Myocyte (in vitro differentiated cells): ENCODE measurements at regions not wholly inside any gene's neighbourhood (a gene's known extent, or its start where the extent isn't known, plus 50 kb on each side); places are given as distances from the start of the nearest gene placed in this dataset.
"Not testable (repeated sequence)": the region's sequence is repeated elsewhere in the genome, so short reads cannot be mapped to it uniquely, and the experiment has no call there.

Experiments
- DNase-seq: peaks from one replicate; pipeline ENCODE4 v3.0.0-alpha.2; 2012; ENCODE audit warnings: low read depth

DNA sequence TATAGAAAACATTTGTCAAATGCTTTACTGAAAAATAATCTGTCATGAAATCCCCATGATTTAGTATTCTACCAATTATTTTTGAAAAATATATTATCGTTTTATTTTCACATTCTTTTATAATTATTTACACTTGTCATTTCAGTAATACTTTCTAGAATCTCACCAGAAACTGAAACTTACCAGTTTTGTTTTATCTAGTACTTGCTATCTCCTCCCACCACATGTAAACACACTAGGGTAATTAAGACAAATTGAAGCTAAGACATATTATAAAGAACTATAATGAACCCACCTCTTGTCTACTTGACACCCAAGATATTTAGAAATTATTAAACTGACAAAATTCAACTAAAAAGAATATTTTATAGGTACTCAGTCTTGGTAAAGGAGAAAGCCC is 51.5 kb upstream of the GRM3 start:
- DNase-seq: no peak

DNA sequence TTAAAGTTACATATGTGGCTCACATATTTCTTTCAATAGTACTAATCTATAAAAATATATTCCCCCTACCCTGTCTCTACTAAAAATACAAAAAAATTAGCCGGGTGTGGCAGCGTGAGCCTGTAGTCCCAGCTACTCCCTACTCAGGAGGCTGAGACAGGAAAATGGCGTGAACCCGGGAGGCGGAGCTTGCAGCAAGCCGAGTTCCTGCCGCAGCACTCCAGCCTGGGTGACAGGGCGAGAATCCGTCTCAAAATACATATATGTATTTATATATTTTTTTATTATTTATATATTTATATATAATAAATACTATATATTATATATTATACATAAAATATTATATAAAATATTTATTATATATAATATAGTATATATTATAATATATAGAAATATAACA is 69.7 kb upstream of the GRM3 start:
- no peak for DNase-seq

DNA sequence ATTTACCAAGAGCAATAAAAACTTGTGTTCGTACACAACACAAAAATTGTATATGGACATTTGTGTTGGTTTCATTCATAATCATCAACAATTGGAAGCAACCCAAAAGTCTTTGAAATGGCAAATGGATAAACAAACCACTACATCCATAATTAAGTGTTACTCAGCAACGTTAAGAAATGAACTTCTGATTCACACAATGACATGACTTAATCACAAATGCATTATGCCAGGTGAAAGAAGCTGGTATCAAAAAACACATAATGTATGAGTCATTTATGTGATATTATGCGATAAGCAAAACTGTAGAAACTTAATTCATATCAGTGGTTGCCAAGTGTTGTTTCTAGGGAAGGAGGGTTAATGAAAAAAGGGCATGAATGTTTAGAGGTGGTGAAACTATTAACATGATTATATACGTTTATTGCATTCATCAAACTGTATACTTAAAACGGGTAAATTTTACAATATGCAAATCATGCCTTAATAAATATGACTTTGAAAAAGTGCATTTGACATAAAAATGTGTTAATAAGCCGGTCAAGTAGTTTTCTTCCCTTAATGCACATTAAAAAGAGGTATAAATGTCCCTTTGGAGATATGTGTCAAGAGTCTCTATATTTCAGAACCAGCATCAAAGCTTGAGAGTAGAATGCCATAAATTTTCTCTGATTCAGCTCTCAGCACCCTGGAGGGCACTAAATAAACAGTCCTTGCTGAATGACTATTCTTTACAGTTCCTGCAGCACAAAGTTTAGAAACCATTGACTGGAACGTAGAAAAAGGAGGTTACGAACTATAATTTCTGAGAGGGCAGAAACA is 84.8 kb upstream of the GRM3 start:
- DNase-seq: no peak

DNA sequence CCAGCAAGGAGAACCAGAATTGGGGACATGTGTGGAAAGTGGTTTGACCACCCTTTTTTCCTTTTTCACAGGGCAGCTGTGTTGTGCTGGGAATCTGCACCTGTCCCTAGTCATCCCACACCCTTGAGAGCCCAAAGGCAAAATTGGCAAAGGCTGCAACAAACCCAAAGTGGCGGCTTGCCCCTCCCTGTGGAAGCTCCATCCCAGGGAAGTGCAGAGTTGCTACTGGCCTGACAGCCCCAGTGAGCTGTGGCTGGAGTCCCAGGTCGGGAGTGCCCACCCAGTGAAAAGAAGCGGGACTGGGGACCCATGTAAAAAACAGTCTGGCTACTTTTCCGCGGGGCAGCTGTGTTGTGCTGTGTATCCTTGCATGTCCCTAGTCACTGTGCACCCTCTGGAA is 109.1 kb upstream of the GRM3 start:
- no peak for DNase-seq

DNA sequence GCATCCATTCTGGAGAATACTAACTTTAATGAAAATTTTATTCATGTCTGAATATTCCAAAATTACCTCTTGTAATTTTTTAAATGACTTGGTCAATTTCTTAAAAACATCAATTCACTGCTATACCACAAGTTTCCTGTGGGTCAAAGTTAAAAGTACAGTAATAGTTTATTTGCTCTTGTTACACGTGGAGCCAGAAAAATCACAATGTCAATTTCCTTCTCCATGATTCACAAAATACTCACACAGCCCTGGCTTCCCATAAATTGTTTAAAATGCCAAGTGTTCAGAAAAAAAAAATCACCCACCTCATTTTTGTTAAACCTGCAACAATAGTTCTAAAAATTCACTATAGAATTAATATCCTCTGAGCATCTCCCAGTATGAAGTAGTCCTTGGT is 139.5 kb upstream of the GRM3 start:
- DNase-seq: no peak

DNA sequence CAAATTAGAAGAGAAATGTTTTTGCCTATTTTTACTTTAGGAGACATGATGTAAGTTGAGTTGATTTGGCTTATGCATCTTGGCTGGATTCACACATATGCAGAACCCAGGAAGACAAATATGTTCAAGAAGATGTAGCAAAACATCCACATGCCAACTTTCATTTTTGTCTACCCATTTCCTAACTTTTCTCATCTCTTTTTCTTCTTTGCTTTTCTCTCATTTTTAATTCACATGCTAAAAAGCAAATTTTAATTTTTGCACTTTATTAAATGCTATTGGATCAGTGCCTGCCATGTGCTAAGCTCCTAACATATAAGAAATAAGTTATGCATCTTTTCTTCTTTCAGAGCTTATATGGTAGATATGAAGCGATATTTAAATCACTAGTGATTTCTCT is 143.7 kb upstream of the GRM3 start:
- no peak for DNase-seq

DNA sequence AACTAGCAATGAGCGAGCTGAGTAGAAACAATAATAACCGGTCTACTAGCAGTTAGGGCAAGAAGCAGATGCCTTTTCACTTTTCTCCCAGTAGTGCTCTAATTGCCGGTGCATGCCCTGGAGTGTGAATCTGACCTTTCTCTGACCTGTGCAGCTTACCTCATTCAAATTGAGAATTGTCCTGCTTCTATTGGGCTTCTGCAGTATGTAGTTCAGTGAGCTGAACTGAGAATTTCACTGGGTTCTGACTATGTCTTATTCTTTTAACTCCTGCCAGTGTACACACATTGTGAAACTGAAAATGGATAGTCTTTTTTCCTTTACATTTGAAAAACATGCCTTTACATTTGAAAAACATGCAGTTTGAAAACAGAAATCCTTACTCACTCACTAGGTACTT is 157.9 kb upstream of the GRM3 start:
- DNase-seq: no peak

DNA sequence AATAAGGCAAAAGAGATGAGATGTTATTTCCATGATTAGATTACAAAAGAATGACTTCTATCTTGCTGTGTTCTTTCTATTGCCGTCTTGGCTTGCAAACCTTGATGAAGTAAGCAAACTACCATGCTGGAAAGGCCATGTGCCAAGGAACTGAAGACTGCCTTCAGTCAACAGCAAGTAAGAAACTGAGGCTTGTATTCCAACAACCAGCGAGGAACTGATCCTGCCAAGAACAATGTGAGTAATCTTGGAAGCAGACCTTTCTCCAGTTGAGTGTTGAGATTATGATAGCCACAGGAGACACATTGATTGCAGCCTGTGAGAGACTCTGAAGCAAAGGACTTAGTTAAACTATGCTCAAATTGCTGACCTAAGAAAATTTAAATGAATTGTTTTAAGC is 164.6 kb upstream of the GRM3 start:
- no peak for DNase-seq

DNA sequence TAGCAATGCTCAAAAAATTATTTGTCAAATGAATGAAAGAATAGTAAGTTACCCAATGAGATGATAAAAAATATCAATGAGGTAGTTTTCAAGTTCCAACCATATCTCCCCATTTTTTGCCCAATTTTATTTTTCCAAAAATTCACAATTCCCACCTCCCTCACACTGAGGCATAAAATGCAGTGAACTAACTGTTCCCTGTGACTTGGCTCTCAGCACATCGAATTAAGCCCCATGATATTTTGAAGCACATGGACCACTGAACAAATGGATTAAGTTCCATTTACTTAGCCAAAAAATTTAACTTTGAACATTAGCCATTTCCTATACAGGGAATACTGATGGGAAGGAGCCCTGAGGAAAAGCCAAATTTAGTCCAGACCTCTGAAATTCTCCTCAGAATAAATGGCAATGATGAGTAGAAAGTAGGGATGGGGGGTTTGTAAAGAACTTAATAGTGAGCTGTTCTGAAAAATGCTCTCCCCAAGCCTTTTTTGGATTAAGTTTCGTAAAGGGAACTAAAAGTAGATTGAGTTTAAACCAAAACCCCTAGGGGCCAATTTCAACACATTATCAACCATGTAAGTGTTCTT is 166.3 kb upstream of the GRM3 start:
- no peak for DNase-seq

DNA sequence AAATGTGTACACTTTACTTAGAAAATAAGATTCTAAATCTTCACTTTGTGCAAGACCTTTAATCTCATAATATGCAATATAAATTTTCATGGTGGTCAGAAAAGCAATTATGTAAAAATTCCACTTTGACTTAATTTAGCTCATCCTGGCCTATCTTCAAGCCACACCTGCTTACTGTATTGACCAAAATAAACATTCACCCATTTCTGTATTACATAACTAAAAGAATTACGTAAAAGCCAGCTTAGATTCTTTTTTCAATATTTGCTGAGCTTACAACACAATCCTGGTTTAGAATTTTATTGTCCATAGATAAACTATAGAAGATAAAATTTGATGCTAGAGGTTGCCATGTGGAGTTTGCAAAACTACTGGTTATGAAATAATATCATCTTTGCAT is 172.9 kb upstream of the GRM3 start:
- DNase-seq: no peak

DNA sequence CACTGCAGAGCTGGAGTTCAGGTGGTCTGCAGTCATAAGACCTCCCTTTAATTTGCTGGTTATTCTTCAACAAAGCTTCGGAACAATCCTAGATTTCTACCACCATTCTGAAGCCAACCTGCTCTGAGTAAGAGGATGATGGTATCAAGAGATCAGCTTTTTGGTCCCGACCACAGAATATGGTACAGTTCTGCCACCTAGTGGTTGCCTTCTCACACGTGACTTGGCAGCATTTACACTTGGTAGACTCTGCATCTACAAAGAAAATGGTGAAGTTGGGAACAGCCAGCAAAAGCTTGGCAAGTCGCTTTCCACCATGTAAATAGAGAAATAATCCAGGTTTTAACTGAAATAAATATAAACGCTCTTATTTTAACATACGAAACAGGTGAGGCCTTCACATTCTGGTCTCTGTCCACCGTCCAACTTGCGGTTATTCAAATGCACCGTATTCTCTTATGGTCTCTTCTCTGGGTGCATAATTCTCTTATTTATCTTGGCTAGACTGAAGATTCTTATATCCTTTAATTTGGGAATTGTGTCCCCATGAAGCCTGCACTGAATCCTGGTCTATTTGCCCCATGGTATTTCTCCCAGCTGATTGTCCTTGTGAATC is 173.9 kb upstream of the GRM3 start:
- DNase-seq: peak; percentile 67

DNA sequence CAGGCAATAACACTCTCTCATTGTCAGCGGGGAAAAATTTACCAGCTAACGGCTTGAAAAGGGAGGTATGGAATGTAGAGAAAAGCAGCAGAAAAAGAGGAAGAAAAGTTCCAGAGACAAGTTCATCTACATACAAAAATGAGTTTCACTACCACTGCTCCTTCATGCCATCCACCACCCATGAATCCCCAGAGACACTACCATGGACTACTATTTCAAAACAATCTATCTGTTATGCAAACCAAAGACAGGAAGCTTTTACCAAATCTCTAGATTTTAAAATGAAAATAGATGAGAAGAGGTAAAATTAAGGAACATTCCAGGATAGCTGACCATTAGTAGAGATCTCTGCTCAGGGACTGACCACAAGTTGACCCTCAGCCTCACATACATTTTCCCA is 189.0 kb upstream of the GRM3 start:
- no peak for DNase-seq

DNA sequence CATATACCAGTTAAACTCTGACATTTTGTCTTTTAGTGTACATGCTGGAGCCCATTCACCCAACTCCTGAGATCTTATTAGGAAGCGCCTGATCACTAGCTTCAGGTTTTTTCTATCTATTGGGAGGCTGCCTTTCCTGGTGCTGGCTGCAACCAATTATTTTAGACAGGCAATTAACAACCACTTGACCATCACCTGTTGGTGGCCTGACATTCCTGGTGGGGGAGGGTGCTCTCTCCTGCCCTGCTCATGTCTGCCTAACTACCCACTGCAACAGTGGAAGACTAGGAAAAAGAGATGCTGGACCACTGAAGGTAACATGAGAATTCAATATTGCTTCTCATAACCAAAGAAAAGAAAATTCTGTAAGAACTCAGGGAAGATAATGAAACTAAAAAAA is 190.3 kb upstream of the GRM3 start:
- DNase-seq: no peak

DNA sequence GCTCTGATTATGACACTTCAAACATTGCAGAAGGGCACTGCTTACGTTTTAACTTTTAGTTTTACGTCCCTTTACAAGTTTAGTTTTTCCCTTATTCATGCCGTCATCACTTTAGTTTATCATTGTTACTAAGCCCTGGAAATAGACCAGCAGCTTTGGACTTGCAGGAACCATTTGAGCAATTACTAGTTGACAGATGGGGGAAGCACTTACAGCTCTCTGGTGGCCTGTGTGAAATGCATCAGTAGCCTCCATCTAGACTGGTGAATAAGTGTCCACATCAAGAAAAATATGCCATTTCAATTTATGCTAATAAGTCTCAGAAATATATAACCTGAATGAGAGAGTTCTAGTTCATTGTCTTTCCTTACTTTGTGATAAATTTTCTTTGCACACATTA is 194.9 kb upstream of the GRM3 start:
- DNase-seq: no peak

DNA sequence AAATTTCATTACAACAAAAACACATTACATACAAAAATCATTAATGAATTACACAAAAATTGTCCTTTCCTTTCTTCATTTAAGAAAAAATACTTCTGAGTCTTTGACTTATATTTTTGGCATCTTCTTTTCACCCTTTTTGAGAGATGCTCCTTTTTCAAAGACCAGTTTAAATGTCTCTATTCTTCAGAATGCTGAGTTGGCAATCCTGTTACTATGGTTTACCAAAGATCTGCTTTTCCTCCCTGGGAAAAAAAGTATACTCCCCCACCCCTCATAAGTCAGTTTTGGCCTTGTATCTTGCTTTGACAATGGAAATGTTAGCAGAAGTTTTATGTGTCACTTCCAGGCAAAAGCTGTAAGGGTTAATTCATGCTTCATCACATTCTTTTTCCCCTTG is 198.4 kb upstream of the GRM3 start:
- DNase-seq: no peak

DNA sequence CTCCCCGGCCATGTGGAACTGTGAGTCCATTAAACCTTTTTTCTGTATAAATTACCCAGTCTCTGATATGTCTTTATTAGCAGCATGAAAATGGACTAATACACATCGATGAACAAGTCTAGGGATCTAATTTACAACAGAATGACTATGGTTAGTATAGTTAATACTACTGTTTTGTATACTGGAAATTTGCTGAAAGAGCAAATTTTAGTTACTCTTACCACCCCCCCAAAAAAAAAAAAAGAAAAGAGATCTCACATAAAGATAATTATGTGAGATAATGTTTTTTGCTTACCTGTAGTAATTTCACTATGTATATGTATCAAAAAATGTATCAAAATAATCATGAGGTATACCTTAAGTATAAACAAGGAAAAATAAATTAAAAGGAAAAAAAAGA is 199.5 kb upstream of the GRM3 start:
- no peak for DNase-seq

DNA sequence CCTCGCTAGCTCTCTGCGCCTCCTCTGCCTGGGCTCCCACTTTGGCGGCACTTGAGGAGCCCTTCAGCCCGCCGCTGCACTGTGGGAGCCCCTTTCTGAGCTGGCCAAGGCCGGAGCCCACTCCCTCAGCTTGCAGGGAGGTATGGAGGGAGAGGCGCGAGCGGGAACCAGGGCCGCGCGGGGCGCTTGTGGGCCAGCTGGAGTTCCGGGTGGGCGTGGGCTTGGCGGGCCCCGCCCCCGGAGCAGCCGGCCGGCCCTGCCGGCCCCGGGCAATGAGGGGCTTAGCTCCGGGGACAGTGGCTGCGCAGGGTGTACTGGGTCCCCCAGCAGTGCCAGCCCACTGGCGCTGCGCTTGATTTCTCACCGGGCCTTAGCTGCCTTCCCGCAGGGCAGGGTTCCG is 203.3 kb upstream of the GRM3 start:
- not testable (repeated sequence) for DNase-seq

DNA sequence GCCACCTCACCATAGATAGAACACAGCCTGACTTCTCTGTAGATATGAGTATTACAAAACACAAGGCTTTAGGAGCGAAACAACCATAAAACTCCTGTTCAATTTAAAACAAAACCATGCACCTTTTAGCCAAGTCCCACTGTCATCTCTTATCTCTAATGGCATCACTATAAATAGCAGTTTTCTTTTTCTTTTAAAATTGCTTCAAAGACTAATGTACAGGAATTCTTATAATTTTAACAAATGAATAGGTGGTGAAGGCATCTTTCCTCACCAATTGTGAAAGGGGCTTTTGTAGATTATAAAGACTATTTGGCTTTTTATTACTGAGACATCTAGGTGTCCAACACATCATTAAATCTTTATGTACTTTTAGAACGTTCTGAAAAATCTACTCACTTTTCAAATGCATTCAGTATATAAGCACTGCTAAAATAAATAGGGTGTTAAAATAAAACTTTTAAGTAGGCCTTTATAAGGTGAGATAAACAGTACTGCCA is 205.7 kb upstream of the GRM3 start:
- DNase-seq: no peak

DNA sequence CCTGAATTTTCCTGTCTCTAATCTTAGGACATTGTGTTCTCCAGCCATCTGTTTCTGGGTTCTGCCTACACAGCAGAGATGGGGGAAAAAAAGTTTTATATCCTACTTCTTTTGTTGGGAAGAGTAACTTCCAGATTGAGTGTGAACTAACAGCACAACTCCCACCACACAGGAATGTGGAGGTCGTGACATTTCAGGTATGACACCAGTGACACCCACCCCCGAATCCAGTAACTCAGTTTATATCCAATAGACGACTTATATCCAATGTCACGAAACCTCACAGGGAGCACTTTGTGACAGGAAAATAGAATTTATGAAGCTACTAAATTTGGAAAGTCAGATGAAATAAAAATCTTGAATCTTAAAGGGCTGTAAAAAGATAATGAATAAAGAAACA is 211.9 kb upstream of the GRM3 start:
- no peak for DNase-seq

DNA sequence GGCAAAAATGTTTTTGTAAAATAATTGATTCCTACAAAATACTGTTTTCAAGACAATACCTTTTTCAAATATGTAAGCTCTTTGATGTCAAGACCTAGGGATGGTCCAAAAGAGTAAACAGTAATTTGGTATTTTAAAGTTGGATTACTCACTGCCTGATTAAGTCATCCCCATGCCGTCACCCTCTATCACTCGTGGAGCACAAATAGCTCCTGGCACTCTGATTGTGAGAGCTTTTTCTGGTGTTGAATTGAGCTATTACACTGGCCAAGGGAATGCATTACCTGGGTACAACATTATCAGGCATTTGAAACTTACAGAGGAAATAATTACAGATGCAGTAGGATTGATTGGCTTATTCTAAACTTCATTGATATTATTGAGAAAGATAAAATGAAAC is 231.9 kb upstream of the GRM3 start:
- DNase-seq: no peak

DNA sequence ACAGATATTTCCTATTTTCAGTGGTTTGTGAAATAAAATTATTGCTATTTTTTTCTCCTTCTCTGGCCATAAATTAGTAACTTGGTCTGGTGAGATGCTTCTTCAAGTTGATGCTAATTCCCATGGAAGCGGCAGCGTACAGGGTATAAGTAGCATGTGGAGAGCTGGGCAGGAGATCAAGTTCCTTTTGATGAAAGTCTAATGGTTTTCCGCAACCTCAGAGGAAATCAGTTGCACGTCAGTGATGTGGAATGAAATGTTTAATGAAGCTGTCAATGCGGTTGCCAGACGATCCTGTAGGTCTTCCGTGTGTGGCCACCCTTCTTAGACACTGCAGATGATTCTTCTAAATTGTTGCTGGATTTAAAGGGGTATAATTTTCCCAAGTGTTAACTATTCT is 236.4 kb upstream of the GRM3 start:
- DNase-seq: no peak

DNA sequence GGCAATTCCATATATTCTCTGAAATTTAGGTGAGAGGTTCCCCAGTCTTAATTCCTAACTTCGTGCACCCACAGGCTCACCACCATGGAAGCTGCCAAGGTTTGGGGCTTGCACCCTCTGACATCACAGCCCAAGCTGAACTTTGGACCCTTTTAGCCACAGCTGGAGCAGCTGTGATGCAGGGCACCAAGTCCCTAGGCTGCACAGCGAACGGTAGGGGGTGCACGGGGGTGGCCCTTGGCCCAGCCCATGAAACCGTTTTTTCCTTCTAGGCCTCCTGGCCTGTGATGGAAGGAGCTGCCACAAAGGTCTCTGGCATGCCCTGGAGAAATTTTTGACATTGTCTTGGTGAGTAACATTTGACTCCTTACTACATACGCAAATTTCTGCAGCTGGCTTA is 251.9 kb upstream of the GRM3 start:
- no peak for DNase-seq

DNA sequence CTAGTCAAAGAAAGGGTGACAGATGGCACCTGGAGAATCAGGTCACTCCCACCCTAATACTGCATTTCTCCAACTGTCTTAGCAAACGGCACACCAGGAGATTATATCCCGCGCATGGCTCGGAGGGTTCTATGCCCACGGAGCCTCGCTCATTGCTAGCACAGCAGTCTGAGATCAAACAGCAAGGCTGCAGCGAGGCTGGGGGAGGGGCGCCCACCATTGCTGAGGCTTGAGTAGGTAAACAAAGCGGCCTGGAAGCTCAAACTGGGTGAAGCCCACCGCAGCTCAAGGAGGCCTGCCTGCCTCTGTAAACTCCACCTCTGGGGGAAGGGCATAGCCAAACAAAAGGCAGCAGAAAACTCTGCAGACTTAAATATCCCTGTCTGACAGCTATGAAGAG is 268.1 kb upstream of the GRM3 start:
- DNase-seq: not testable (repeated sequence)
